ENCODE measurements at regions not wholly inside any gene's neighbourhood (a gene's known extent, or its start where the extent isn't known, plus 50 kb on each side); places are given as distances from the start of the nearest gene placed in this dataset.

GRCh38 chr10:130748409-130749057, 563.0 kb downstream of the TCERG1L start:
- TF ChIP-seq EP300 (IDR thresholded peaks at IDR 0.05; ENCODE audit: low read depth) = no peak
- TF ChIP-seq, protein P1, sequence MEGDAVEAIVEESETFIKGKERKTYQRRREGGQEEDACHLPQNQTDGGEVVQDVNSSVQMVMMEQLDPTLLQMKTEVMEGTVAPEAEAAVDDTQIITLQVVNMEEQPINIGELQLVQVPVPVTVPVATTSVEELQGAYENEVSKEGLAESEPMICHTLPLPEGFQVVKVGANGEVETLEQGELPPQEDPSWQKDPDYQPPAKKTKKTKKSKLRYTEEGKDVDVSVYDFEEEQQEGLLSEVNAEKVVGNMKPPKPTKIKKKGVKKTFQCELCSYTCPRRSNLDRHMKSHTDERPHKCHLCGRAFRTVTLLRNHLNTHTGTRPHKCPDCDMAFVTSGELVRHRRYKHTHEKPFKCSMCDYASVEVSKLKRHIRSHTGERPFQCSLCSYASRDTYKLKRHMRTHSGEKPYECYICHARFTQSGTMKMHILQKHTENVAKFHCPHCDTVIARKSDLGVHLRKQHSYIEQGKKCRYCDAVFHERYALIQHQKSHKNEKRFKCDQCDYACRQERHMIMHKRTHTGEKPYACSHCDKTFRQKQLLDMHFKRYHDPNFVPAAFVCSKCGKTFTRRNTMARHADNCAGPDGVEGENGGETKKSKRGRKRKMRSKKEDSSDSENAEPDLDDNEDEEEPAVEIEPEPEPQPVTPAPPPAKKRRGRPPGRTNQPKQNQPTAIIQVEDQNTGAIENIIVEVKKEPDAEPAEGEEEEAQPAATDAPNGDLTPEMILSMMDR (IDR thresholded peaks at IDR 0.05) = no peak
- no peak for TF ChIP-seq POLR2AphosphoS5 (IDR thresholded peaks at IDR 0.05)
- no peak for TF ChIP-seq POLR2A (IDR thresholded peaks at IDR 0.05)
- no peak overlapping the region for H3K27ac ChIP-seq
- in situ Hi-C loops (cut with MboI; ENCODE audit: low pct_ligation_motif_present in 1 of 4, low pct_unique_long_range_greater_than_20kb in 1 of 4, low sequenced_read_pairs in 3 of 4) (no loop called here), intact Hi-C loops (cut with DNase I; ENCODE audit: low total_unique reads) (no loop called here)
- H3K4me1 ChIP-seq = no peaks in the 10 kb centered on the region
- H3K36me3 ChIP-seq = no peaks in the 10 kb centered on the region
- WGBS, 2 donors (ENCODE audit: low coverage in 1 of 2) = 47 to 71% methylated on average over 2 to 14 of the region's 14 CpGs
- H3K27me3 ChIP-seq = no peaks in the 10 kb centered on the region
- no peak overlapping the region for H3K4me3 ChIP-seq
- H3K9me3 ChIP-seq = no peaks in the 10 kb centered on the region
- no peak for DNase-seq

GRCh38 chr10:130749911-130750310, 561.6 kb downstream of the TCERG1L start:
- no peaks in the 10 kb centered on the region for H3K36me3 ChIP-seq
- no peak overlapping the region for H3K4me3 ChIP-seq
- intact Hi-C loops (cut with DNase I; ENCODE audit: low total_unique reads) = no loop called here
- WGBS, 2 donors (ENCODE audit: low coverage in 1 of 2) = 0% methylated on average over 1 to 2 of the region's 2 CpGs
- no peaks in the 10 kb centered on the region for H3K9me3 ChIP-seq
- no peak overlapping the region for H3K27ac ChIP-seq
- DNase-seq = no peak
- no peak for TF ChIP-seq POLR2AphosphoS5 (IDR thresholded peaks at IDR 0.05)
- no peak for TF ChIP-seq POLR2A (IDR thresholded peaks at IDR 0.05)
- TF ChIP-seq EP300 (IDR thresholded peaks at IDR 0.05; ENCODE audit: low read depth) = no peak
- TF ChIP-seq, protein P1 (IDR thresholded peaks at IDR 0.05) = no peak
- in situ Hi-C loops (cut with MboI; ENCODE audit: low pct_ligation_motif_present in 1 of 4, low pct_unique_long_range_greater_than_20kb in 1 of 4, low sequenced_read_pairs in 3 of 4) = no loop called here
- H3K27me3 ChIP-seq = no peaks in the 10 kb centered on the region
- no peaks in the 10 kb centered on the region for H3K4me1 ChIP-seq

- WGBS, 2 donors (ENCODE audit: low coverage in 1 of 2) = 30 to 57% methylated on average over 2 of the region's 2 CpGs
- no peaks in the 10 kb centered on the region for H3K9me3 ChIP-seq
- H3K36me3 ChIP-seq = no peaks in the 10 kb centered on the region
- no peaks in the 10 kb centered on the region for H3K27me3 ChIP-seq
- TF ChIP-seq EP300 (IDR thresholded peaks at IDR 0.05; ENCODE audit: low read depth) = no peak
- TF ChIP-seq POLR2A (IDR thresholded peaks at IDR 0.05) = no peak
- TF ChIP-seq POLR2AphosphoS5 (IDR thresholded peaks at IDR 0.05) = no peak
- TF ChIP-seq, protein P1 (IDR thresholded peaks at IDR 0.05) = no peak
- no peak overlapping the region for H3K27ac ChIP-seq
- in situ Hi-C loops (cut with MboI; ENCODE audit: low pct_ligation_motif_present in 1 of 4, low pct_unique_long_range_greater_than_20kb in 1 of 4, low sequenced_read_pairs in 3 of 4) (no loop called here), intact Hi-C loops (cut with DNase I; ENCODE audit: low total_unique reads) (no loop called here)
- H3K4me1 ChIP-seq = no peaks in the 10 kb centered on the region
- no peak overlapping the region for H3K4me3 ChIP-seq
- no peak for DNase-seq
Observed at GRCh38 chr10:130750441-130750840, 561.1 kb downstream of the TCERG1L start.

DNA sequence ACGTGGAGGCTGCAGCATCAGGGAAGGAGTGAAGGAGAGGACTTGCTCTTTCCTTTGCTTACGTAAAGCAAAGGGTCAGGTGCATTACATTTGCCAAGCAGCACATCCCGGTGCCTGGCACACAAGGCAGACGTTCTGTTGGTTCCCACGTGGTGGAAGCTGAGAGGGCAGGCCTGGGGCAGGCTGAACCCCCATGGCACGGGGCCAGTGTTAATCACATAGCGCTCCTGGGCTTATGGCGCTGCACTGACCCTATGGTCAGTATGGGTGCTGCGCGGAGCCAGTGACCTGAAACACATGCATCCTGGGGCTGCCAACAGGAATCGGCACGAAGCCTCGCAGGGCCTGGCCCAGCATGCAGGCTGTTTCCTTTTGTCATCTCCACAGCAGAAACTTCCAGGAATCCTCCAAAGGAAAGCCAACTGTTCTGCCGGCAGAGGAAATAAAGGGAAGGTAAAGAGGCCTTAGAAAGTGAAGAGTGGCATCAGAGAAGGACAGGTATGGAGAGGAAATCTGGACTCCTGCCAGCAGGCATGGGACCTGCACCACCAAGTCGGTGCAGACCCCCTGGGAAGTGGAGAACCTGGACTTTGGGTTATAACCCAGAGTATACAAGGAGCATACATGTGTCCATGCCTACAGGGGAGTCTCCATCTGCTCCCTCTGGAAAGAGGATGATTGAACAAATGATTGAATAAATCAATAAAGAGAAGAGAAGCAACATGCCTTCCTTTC, 560.2 kb downstream of the TCERG1L start:
- Histone ChIP-seq H3K9me3 (no peaks in the 10 kb centered on the region), H3K27ac (no peak overlapping the region), H3K4me3 (no peak overlapping the region), H3K27me3 (no peaks in the 10 kb centered on the region), H3K4me1 (no peaks in the 10 kb centered on the region), H3K36me3 (no peaks in the 10 kb centered on the region)
- WGBS, 2 donors (ENCODE audit: low coverage in 1 of 2) = 82 to 84% methylated on average over 4 to 15 of the region's 15 CpGs
- DNase-seq = no peak
- in situ Hi-C loops (cut with MboI; ENCODE audit: low pct_ligation_motif_present in 1 of 4, low pct_unique_long_range_greater_than_20kb in 1 of 4, low sequenced_read_pairs in 3 of 4) (no loop called here), intact Hi-C loops (cut with DNase I; ENCODE audit: low total_unique reads) (no loop called here)
- no peak for TF ChIP-seq EP300 (IDR thresholded peaks at IDR 0.05; ENCODE audit: low read depth)
- no peak for TF ChIP-seq POLR2AphosphoS5 (IDR thresholded peaks at IDR 0.05)
- TF ChIP-seq POLR2A (IDR thresholded peaks at IDR 0.05) = no peak
- TF ChIP-seq, protein P1 (IDR thresholded peaks at IDR 0.05) = no peak
